IMR-90 (cell line): ENCODE measurements at regions not wholly inside any gene's neighbourhood (a gene's known extent, or its start where the extent isn't known, plus 50 kb on each side); places are given as distances from the start of the nearest gene placed in this dataset.

ENCODE experiments used
- ATAC-seq: fragments of 200-7000 bp; cut with Tn5 transposase; 2 replicates; pipeline ENCODE4 v1.9.1; 2020; ENCODE audit warnings: low read depth, mild to moderate bottlenecking, moderate library complexity
- BruUV-seq: library from RNA; stranded (reverse); fragments of 400-500 nt; replicated peaks from 2 replicates; lab custom pipeline; 2021; lab: Mats Ljungman, UMichigan
- CTCF ChIA-PET: fragments of 300-600 bp; formaldehyde crosslinking; extraction: SDS; loops from one replicate; lab custom pipeline; 2021; ENCODE audit warnings: antibody characterized with exemption; lab: Yijun Ruan, JAX
- POLR2A ChIA-PET: fragments of 300-600 bp; sonication (Branson Sonifier 250); formaldehyde crosslinking; loops from one replicate; lab custom pipeline; 2022; ENCODE audit warnings: antibody characterized with exemption; ENCODE audit not compliant: unreplicated experiment; lab: Charles Lee
- DNase-seq: peaks from one replicate; pipeline ENCODE4 v3.0.0; 2013
- H2AFZ ChIP-seq: replicated peaks from 2 replicates; pipeline ENCODE3; 2013; ENCODE audit warnings: low read length, mild to moderate bottlenecking; ENCODE audit not compliant: poor library complexity
- H2AK5ac ChIP-seq: 2 replicates; pipeline ENCODE4 v1.6.1; 2013; ENCODE audit warnings: low read depth, low read length, inconsistent platforms
- H2AK9ac ChIP-seq: replicated peaks from 2 replicates; pipeline ENCODE3; 2013; ENCODE audit warnings: mild to moderate bottlenecking, low read depth, low read length, moderate library complexity; ENCODE audit not compliant: poor library complexity
- H2BK120ac ChIP-seq: 2 replicates; pipeline ENCODE4 v1.6.1; 2013; ENCODE audit warnings: low read depth, low read length, inconsistent platforms
- H2BK15ac ChIP-seq: 3 replicates; pipeline ENCODE4 v1.6.1; 2013; ENCODE audit warnings: low read depth, low read length, inconsistent platforms
- H2BK20ac ChIP-seq: 2 replicates; pipeline ENCODE4 v1.6.1; 2013; ENCODE audit warnings: low read depth, mild to moderate bottlenecking, inconsistent platforms, low read length, moderate library complexity
- H2BK5ac ChIP-seq: 2 replicates; pipeline ENCODE4 v1.6.1; 2013; ENCODE audit warnings: mild to moderate bottlenecking, low read depth, low read length, inconsistent platforms; ENCODE audit not compliant: poor library complexity, severe bottlenecking
- H3K14ac ChIP-seq: replicated peaks from 2 replicates; pipeline ENCODE4 v1.6.1; 2013; ENCODE audit warnings: low read depth, low read length, inconsistent platforms
- H3K18ac ChIP-seq: 2 replicates; pipeline ENCODE4 v1.6.1; 2013; ENCODE audit warnings: low read depth, low read length, control low read depth
- H3K23ac ChIP-seq: 2 replicates; pipeline ENCODE4 v1.6.1; 2013; ENCODE audit warnings: low read depth, low read length, inconsistent platforms
- H3K27ac ChIP-seq: 2 replicates; pipeline ENCODE4 v1.5.1; 2013; ENCODE audit warnings: mild to moderate bottlenecking, control low read depth, low read length; ENCODE audit not compliant: insufficient read depth
- H3K27me3 ChIP-seq: 2 replicates; pipeline ENCODE4 v1.6.1; 2013; ENCODE audit warnings: low read length; ENCODE audit not compliant: control insufficient read depth, insufficient read depth
- H3K36me3 ChIP-seq: 2 replicates; pipeline ENCODE4 v1.6.1; 2013; ENCODE audit warnings: low read length, mixed read lengths; ENCODE audit not compliant: control insufficient read depth, insufficient read depth
- H3K4ac ChIP-seq: 2 replicates; pipeline ENCODE4 v1.6.1; 2013; ENCODE audit warnings: low read depth, low read length, inconsistent platforms
- H3K4me1 ChIP-seq: 2 replicates; pipeline ENCODE4 v1.6.1; 2013; ENCODE audit warnings: low read length, mixed read lengths; ENCODE audit not compliant: control insufficient read depth, insufficient read depth
- H3K4me2 ChIP-seq: 2 replicates; pipeline ENCODE4 v1.6.1; 2013; ENCODE audit warnings: low read depth, mild to moderate bottlenecking, control low read depth, low read length, moderate library complexity
- H3K4me3 ChIP-seq: 2 replicates; pipeline ENCODE4 v1.5.1; 2013; ENCODE audit warnings: low read depth, mild to moderate bottlenecking, control low read depth, low read length, moderate library complexity; ENCODE audit not compliant: insufficient read depth
- H3K56ac ChIP-seq: 2 replicates; pipeline ENCODE4 v1.6.1; 2013; ENCODE audit warnings: low read length, inconsistent platforms; ENCODE audit not compliant: insufficient read depth; ENCODE audit errors: extremely low read depth
- H3K79me1 ChIP-seq, 2 experiments: 2 replicates each; pipeline ENCODE4 v1.6.1; 2013; ENCODE audit warnings: low read length in 2 of 2, inconsistent platforms in 1 of 2, low read depth in 1 of 2
- H3K9ac ChIP-seq: 2 replicates; pipeline ENCODE4 v1.6.1; 2013; ENCODE audit warnings: low read depth, low read length, control low read depth
- H3K9me1 ChIP-seq: 2 replicates; pipeline ENCODE4 v1.6.1; 2013; ENCODE audit warnings: low read length, inconsistent platforms; ENCODE audit not compliant: insufficient read depth
- H3K9me3 ChIP-seq: 2 replicates; pipeline ENCODE4 v1.6.1; 2013; ENCODE audit warnings: low read length; ENCODE audit not compliant: control insufficient read depth, insufficient read depth
- H4K20me1 ChIP-seq: 2 replicates; pipeline ENCODE4 v1.6.1; 2013; ENCODE audit warnings: low read length, inconsistent platforms; ENCODE audit not compliant: insufficient read depth
- H4K5ac ChIP-seq: 2 replicates; pipeline ENCODE4 v1.6.1; 2013; ENCODE audit warnings: mild to moderate bottlenecking, low read depth, low read length, control low read depth
- H4K8ac ChIP-seq, 2 experiments: 2 replicates each; pipeline ENCODE4 v1.6.1; 2013; ENCODE audit warnings: low read depth in 2 of 2, low read length in 2 of 2, control low read depth in 1 of 2, inconsistent platforms in 1 of 2
- H4K91ac ChIP-seq: 2 replicates; pipeline ENCODE4 v1.6.1; 2013; ENCODE audit warnings: low read depth, low read length, inconsistent platforms; ENCODE audit not compliant: insufficient read depth
- BHLHE40 ChIP-seq: fragments of 150-350 bp; IDR thresholded peaks from 2 replicates; pipeline ENCODE4 v1.6.1; 2016; ENCODE audit warnings: mild to moderate bottlenecking, low read depth, low read length
- CEBPB ChIP-seq: IDR thresholded peaks from 2 replicates; pipeline ENCODE4 v1.6.1; 2012; ENCODE audit warnings: low read depth, low read length, improper control_type of control experiment
- CHD1 ChIP-seq: IDR thresholded peaks from 2 replicates; pipeline ENCODE4 v1.6.1; 2012; ENCODE audit warnings: low read depth, low read length, improper control_type of control experiment
- CTCF ChIP-seq: conservative IDR thresholded peaks from 2 replicates; pipeline ENCODE4 v1.5.1; 2012; ENCODE audit warnings: mild to moderate bottlenecking, low read depth, low read length, improper control_type of control experiment
- ELK1 ChIP-seq: fragments of 150-350 bp; IDR thresholded peaks from 2 replicates; pipeline ENCODE4 v1.6.1; 2016; ENCODE audit warnings: low read depth, mild to moderate bottlenecking, low read length, moderate library complexity, borderline replicate concordance
- FOS ChIP-seq: fragments of 150-350 bp; IDR thresholded peaks from 2 replicates; pipeline ENCODE4 v1.6.1; 2016; ENCODE audit warnings: low read depth, low read length
- MAFK ChIP-seq: IDR thresholded peaks from 2 replicates; pipeline ENCODE4 v1.6.1; 2012; ENCODE audit warnings: low read depth, low read length, improper control_type of control experiment
- MAZ ChIP-seq: IDR thresholded peaks from 2 replicates; pipeline ENCODE4 v1.6.1; 2012; ENCODE audit warnings: low read depth, mild to moderate bottlenecking, low read length, improper control_type of control experiment, moderate library complexity, borderline replicate concordance
- MXI1 ChIP-seq: IDR thresholded peaks from 2 replicates; pipeline ENCODE4 v1.6.1; 2012; ENCODE audit warnings: low read depth, mild to moderate bottlenecking, low read length, moderate library complexity, borderline replicate concordance
- NFE2L2 ChIP-seq: fragments of 150-350 bp; IDR thresholded peaks from 2 replicates; pipeline ENCODE4 v1.6.1; 2016; ENCODE audit warnings: low read depth, mild to moderate bottlenecking, low read length
- POLR2A ChIP-seq: IDR thresholded peaks from 2 replicates; pipeline ENCODE4 v1.6.1; 2012; ENCODE audit warnings: mild to moderate bottlenecking, low read depth, low read length
- RAD21 ChIP-seq: IDR thresholded peaks from 2 replicates; pipeline ENCODE4 v1.6.1; 2012; ENCODE audit warnings: low read length, improper control_type of control experiment
- RCOR1 ChIP-seq: IDR thresholded peaks from 2 replicates; pipeline ENCODE4 v1.6.1; 2012; ENCODE audit warnings: mild to moderate bottlenecking, low read length, improper control_type of control experiment; ENCODE audit not compliant: insufficient replicate concordance
- RFX5 ChIP-seq: IDR thresholded peaks from 2 replicates; pipeline ENCODE4 v1.8.0; 2012; ENCODE audit warnings: low read depth, mild to moderate bottlenecking, low read length, moderate library complexity
- SMC3 ChIP-seq: fragments of 150-350 bp; IDR thresholded peaks from 2 replicates; pipeline ENCODE4 v1.6.1; 2016; ENCODE audit warnings: low read depth, mild to moderate bottlenecking, antibody characterized with exemption, low read length, moderate library complexity
- USF2 ChIP-seq: fragments of 150-350 bp; IDR thresholded peaks from 2 replicates; pipeline ENCODE4 v1.6.1; 2017; ENCODE audit warnings: mild to moderate bottlenecking, antibody characterized with exemption, low read length, low read depth
- WGBS, 2 experiments: methylation state at CpG; one replicate each; pipeline versions ENCODE4 v1.1.5 to v1.1.7; 2013; ENCODE audit warnings: missing lambda C conversion rate in 2 of 2; ENCODE audit not compliant: insufficient read length in 1 of 2; ENCODE audit errors: extremely low coverage in 2 of 2; 5-methylcytosine and 5-hydroxymethylcytosine counted together
- dilution Hi-C: fragments of 300-500 bp; cut with HindIII; formaldehyde crosslinking; loops from one replicate; pipeline ENCODE4 v1.14.3; 2018; ENCODE audit warnings: low sequenced_read_pairs; ENCODE audit not compliant: unreplicated experiment
- in situ Hi-C: fragments of 300-500 bp; cut with MboI; formaldehyde crosslinking; loops from 3 replicates; pipeline ENCODE4 v1.14.3; 2019; ENCODE audit warnings: low sequenced_read_pairs, inconsistent platforms, mixed read lengths
- intact Hi-C: fragments of 100-400 bp; cut with micrococcal nuclease; formaldehyde crosslinking; loops from 2 replicates; pipeline ENCODE4 v1.10.0; 2022

GRCh38 chr9:7239708-7240107, 481.9 kb downstream of the KDM4C start:
- CTCF ChIA-PET: no interaction called here
- in situ Hi-C loops: no loop called here
- intact Hi-C loops: no loop called here
- Histone ChIP-seq H3K4me3 (no peak overlapping the region), H4K8ac (no peak overlapping the region), H4K20me1 (no peaks in the 10 kb centered on the region), H3K18ac (no peak overlapping the region), H3K27me3 (no peaks in the 10 kb centered on the region), H3K79me1 (no peaks in the 10 kb centered on the region), H3K23ac (no peak overlapping the region), H3K36me3 (no peaks in the 10 kb centered on the region), H2BK15ac (no peak overlapping the region), H3K4me2 (no peak overlapping the region), H3K56ac (no peak overlapping the region), H3K4ac (no peak overlapping the region), H3K4me1 (no peaks in the 10 kb centered on the region), H4K91ac (no peak overlapping the region), H2AFZ (no peak overlapping the region), H3K9me1 (no peaks in the 10 kb centered on the region), H2BK20ac (no peak overlapping the region), H2BK120ac (no peak overlapping the region), H3K27ac (no peak overlapping the region), H2AK5ac (no peak overlapping the region), H2BK5ac (no peak overlapping the region), H3K14ac (no peak overlapping the region), H3K9me3 (no peaks in the 10 kb centered on the region), H3K9ac (no peak overlapping the region), H4K5ac (no peak overlapping the region), H2AK9ac (no peak overlapping the region)
- no CpG with 5 or more reads among the region's 2 CpGs for WGBS, 2 experiments
- no peak for TF ChIP-seq MXI1
- TF ChIP-seq CHD1: no peak
- no peak for TF ChIP-seq POLR2A
- TF ChIP-seq MAZ: no peak
- TF ChIP-seq USF2: no peak
- TF ChIP-seq NFE2L2: no peak
- TF ChIP-seq RAD21: no peak
- TF ChIP-seq MAFK: no peak
- TF ChIP-seq RCOR1: no peak
- no peak for TF ChIP-seq SMC3
- no peak for TF ChIP-seq CEBPB
- no peak for TF ChIP-seq CTCF
- no peak for TF ChIP-seq BHLHE40
- no peak for TF ChIP-seq ELK1
- TF ChIP-seq FOS: no peak
- no peak for TF ChIP-seq RFX5
- POLR2A ChIA-PET: no interaction called here
- dilution Hi-C loops: no loop called here
- no peak for ATAC-seq
- BruUV-seq: no TSS peak
- DNase-seq: no peak
